ENCODE measurements at regions not wholly inside any gene's neighbourhood (a gene's known extent, or its start where the extent isn't known, plus 50 kb on each side); places are given as distances from the start of the nearest gene placed in this dataset.

DNA sequence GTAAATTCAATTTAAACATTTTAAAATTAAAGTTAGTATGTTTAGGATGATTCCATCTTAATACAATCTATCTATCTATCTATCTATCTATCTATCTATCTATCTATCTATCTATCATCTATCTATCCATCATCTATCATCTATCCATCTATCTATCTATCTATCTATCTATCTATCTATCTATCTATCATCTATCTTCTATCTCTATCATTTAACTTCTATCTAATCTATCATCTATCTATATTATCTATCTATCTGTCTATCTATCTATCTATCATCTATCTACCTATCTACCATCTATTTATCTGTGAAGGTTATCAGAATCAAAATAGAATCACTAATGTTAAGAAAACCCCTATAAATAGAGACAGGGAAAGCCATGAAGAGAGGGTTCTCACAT lies 78.3 kb downstream of the RAMP3 start:
- intact Hi-C loops (cut with DNase I): no loop called here
- no peak for DNase-seq

DNA sequence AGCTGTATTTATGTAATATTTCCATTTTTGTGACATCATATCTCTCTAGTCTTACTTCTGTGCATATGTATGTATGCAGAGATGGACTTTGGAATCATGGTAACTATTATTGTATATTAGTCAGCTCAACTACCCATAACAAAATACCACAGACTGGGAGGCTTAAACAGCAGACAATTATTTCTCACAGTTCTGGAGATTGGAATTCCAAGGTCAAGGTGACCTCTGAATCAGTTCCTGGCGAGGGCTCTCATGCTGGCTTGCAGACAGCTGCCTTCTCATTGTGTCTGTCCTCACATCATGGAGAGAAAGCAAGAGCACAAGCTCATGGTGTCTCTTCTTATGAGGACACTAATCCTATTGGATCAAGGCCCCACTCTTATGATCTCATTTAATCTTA lies 79.1 kb downstream of the RAMP3 start:
- peak in 1 of 42 donors; percentile 13 for DNase-seq
- intact Hi-C loops (cut with DNase I): no loop called here

DNA sequence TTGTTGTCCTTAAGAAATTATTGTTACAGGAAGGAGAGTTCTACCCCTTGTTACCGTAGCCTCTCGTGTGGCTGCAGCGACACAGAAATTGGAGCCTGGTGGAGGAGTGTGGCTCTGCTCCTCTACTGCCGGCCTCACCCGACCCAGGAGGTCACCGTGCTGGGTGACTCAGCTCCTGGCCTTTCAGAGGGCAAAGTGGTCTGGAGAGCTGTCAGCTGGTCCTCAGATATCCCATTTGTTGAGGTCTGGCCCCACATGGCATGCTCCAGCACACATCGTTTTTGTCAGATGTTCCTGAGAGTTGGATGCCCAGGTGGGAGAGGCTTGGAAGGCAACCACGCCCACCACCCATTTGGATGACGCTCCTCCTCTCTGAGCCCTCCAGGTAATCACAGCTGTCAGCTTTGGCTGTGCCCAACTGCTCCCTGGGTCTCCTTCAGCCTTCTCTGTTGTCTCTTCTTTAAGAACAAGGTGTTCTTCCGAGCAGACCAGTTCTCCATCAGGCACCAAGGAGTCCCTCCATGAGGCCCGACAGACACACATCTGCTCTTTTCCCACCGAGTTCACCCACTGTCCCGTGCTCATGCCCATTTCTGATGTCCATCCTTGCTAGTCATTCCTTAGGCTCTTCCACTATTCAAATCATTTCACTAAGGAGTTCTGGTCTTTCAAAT lies 80.3 kb downstream of the RAMP3 start:
- intact Hi-C loops (cut with DNase I): no loop called here
- peak in 2 of 42 donors; percentile 25 to 31 for DNase-seq

DNA sequence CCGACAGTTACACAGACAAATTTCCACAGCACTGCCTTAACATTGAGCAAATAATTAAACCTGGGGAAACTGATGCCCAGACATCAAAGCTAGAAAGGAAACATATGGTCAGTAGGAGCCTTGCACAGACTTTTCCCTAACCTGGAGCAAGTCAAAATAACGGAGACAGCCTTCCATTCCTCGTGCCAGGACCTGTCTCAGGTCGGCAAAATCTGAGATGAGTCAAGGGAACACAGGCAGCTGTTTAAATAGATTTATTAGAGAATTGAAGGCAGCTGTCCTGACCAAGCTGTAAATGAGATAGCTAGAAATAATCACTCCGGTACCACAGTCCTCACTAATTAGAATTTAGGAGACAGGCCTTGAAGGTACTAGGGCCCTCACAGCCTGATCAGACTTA lies 81.2 kb downstream of the RAMP3 start:
- peak in 2 of 42 donors; percentile 9 to 16 for DNase-seq
- intact Hi-C loops (cut with DNase I): no loop called here

DNA sequence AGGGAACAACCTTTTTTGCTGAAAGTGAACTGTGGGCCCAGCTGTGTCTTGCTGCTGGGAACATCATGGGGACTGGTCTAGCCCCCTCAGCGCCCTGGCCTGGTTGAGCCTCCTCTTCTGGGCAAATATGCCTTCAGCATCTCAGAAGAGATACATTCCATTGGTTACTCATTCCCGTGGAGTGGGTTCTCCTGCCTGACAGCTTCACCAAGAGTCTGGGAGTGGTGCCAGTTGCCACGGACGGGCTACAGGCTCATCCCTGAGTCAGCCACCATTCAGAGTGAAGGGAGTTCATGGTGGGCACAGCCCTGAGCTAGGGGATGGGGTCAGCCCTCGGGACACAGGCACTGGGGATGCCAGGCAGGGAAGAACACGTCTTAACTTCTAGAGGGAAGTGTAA lies 81.9 kb downstream of the RAMP3 start:
- peak in 2 of 42 donors; percentile 36 to 38 for DNase-seq
- intact Hi-C loops (cut with DNase I): no loop called here

DNA sequence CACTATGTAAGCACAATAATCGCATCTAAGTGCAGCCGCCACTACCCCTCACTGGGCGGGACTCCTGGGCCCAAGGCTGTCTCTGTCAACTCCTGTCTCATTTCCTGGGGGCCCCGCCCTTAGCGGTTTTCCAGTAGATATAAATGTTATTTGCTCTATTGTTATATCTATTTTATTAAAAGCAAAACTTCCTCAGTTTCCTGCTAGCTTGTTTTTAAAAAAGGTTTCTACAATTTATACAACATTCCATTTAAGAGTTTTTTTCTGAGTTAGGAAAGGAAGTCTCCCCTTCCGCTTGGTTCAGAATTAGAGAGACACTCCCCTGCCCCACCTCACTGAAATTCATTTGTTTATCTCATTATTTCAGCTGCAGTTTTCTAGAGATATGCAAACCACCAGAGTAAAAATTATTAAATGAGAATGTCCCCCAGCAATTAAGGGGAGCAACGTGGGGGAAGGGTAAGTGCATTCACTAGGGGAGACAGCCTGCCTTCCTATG lies 82.7 kb downstream of the RAMP3 start:
- intact Hi-C loops (cut with DNase I): no loop called here
- DNase-seq: peak in 2 of 42 donors; percentile 25 to 33

DNA sequence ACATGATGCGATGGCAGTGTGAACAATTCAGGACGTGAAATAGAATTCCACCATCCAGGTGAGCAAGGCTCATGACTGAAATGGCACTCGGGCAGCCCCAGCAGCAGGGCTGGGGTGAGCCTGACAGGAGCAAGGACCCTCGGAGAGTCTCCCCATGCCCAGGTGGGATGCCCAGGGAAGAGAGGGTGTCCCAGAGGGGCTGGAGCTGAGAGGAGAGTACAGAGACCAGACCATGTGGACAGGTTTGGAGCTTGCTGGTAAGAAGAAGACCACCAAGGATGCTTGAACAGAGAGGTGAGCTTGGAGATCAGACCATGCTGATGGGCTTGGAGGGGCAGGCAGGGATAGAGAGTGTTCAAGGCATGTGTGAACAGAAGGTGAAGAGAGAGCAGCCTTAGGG lies 83.3 kb downstream of the RAMP3 start:
- peak in 2 of 42 donors; percentile 18 to 21 for DNase-seq
- intact Hi-C loops (cut with DNase I): no loop called here

DNA sequence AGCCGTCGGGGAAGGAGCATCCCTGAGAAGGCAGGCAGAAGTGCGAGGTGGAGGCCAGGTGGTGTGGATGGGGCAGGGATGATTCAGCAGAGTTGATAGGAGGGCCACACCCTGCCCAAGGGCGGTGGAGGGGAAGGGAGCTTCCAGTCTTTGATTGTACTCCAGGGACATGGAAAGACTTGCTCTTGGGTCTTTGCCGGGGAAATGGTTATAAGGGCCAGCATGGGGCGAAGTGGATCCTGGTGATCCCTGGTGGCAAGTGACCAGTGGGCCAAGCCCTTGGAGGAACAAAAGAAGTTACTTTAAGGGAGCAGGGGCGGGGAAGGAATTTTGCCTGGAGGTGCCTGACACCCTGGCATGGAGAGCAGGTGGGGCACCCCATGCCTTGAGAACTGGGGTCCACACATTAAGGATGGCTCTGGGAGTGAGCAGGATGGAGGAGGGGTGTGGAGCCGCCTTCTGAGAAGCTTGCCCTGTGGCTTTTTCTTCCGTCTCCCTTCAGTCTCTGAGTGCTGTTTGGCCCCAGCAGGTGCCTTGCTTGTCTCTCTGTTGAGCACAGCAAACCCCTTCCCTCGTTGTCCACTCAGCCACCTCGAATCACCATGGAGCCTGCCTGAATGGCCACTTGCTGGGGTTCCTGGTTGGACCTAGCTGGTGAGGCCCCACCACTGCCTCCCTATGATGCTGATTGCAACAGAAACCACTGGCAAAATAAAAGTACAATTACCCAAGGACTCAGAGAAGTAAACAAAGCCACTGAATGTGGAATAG lies 83.9 kb downstream of the RAMP3 start:
- intact Hi-C loops (cut with DNase I): no loop called here
- peak in 2 of 42 donors; percentile 22 to 35 for DNase-seq

DNA sequence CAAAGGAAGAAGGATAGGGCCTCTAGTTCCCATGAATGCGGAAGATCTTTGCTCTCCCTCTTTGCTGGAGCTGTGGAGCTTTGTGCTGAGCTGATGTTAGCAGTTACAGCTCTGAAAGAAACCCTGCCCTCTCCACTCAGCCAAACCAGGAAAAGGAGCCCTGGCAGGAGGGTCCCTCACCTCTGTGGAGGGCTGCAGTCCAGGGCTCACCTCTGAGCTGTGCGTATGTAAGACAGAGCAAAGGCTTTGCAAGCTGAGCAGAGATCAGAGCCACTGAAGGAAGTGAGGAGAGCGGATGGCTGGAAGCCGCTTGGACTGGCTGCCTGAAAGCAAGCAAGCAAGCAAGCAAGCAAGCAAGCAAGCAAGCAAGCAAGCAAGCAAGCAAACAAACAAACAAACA lies 84.7 kb downstream of the RAMP3 start:
- intact Hi-C loops (cut with DNase I): no loop called here
- DNase-seq: peak in 2 of 42 donors; percentile 5 to 9

DNA sequence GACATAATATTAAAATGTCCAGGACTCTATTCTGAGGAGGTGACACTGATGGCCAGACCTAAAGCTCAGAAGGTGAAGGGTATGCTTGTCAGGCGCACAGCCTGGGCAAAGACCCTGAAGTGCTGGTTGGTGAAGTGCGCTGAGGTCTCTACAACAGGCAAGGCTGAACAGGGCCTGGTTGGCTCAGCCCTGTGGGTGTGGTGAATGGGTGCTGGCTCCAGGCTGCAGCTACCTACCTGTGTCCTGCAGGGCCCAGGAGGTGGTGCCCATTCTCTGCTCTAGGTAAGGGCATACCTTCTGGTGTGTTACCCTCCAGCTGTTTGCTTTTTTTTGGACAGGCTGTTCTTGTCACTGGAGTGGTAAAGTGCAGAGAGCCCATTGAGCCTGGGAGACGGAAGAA lies 85.1 kb downstream of the RAMP3 start:
- intact Hi-C loops (cut with DNase I): no loop called here
- DNase-seq: peak in 1 of 42 donors; percentile 22

DNA sequence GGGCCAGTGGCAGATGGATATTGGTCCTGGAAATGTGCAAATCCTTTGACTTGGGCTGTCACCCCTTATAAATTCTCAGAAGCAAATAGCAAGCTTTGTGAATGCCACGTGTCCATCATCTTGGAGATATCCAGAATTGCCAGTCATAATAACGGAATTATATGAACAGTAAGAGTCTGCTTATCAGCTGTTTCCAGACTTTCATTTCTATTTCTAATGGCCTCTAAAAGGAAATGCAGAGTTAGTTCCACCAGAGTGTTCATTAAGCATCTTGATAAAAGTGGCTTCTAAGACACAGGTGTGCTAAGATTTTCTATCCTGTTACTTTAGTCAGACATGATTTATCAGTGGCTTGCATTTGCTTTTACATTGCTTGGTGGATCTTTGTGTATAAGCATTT lies 87.4 kb downstream of the RAMP3 start:
- intact Hi-C loops (cut with DNase I): no loop called here
- no peak for DNase-seq

DNA sequence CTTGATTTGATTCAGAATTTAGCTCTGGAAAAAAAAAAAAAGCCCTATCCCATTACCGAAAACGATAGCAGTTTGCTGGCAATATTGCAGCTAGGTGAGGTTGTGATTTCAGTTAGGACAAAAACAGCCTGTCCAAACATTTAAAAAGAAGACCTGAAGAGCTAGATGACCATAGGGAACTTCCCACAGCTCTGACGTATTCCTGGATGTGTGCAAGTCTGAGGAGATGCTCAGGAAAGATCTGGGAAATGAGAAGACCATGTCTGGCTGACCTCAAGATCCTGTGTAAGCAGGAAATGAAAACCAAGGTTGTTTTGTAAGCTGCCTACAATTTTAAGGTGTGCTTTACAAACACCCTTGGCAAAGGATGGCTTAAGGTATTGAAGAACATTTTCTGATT lies 88.7 kb downstream of the RAMP3 start:
- DNase-seq: peak in 1 of 42 donors; percentile 6
- intact Hi-C loops (cut with DNase I): no loop called here

DNA sequence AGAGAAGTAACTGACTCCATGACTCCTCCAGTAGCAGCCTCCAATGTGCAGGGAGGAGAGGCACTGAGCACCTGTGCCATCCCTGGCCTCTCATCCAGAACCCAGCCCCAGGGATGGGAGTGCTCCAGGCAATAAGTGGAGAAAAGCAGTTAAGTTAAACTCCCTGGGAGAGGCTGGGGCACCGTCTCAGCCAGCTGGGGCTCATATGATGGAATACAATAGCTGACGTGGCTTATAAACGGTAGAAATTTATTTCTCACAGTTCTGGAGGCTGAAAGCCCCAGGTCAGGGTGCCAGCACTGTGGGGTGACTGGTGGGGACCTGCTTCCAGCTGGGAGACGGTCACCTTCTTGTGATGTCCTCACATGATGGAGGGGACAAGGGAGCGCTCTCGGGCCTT lies 94.7 kb downstream of the RAMP3 start:
- no peak for DNase-seq
- intact Hi-C loops (cut with DNase I): no loop called here

DNA sequence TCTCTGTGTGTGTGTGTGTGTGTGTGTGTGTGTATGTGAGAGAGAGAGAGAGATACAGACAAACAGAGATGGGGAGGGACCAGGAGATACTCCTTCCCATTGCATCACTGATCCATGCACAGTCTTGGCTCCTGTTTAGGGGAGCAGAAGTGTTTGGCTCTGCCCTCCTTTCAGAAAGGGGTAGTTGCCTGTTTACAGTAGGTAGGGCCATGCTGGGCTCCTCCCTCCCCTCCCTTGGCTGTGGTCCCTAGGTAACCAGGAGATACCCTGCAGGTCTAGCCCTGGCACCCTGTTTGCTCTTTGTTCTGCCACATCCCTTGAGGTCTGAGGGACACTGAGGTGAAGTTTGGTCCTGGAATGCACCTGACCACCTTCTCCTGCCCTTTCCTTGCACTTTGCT lies 95.3 kb downstream of the RAMP3 start:
- DNase-seq: no peak
- intact Hi-C loops (cut with DNase I): no loop called here

DNA sequence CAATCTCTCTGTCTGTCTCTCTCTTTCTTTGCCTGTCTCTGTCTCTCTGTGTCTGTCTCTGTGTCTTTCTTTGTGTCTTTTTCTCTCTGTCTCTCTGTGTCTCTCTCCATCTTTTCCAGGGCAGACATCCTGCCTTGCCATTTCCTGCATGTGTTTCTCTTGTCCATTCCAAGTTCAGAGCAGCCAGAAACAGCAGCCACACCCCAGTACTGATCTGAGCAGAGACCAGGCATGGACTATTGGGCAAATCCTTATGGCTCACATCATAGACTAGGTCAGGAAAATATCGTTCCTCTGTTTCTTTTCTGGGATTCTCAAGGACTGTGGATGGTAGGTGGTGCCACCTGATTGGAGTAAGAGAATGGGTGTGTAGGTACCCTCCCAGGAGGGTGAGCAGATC lies 95.8 kb downstream of the RAMP3 start:
- DNase-seq: no peak
- intact Hi-C loops (cut with DNase I): no loop called here

DNA sequence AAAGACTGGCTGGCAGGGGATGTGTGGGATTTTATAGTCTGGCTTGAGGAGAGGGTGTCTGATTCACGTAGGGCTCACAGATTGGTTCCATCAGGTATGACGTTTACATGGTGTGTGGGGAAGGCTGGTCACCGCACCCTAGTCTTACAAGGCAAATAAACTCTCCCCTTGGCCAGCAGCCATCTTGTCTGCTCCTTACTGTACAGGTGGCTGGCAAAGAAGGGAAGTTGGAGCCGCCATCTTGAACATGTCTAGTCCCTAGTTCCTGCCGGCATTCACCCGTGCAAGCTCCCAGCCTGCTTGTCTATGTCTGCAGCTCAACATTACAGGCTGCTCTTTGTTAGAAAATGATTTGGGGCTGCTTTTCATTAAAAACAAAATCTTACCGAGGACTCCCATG lies 97.6 kb downstream of the RAMP3 start:
- intact Hi-C loops (cut with DNase I): no loop called here
- DNase-seq: no peak

DNA sequence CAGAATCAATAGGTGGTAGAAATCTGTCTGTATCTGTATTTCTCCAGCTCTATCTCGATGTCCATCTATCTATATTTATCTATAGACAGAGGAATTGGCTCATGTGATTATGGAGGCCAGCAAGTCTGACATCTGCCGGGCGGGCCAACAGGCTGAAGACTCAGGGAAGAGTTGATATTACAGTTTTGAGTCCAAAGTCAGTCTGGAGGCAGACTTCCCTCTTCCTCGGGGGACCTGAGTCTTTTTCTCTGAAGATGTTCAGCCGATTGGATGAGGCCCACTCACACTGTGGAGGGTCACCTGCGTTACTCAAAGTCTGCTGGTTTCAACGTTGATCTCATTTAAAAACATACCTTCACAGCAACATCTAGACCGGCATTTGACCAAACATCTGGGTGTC lies 98.7 kb downstream of the RAMP3 start:
- DNase-seq: no peak
- intact Hi-C loops (cut with DNase I): no loop called here

DNA sequence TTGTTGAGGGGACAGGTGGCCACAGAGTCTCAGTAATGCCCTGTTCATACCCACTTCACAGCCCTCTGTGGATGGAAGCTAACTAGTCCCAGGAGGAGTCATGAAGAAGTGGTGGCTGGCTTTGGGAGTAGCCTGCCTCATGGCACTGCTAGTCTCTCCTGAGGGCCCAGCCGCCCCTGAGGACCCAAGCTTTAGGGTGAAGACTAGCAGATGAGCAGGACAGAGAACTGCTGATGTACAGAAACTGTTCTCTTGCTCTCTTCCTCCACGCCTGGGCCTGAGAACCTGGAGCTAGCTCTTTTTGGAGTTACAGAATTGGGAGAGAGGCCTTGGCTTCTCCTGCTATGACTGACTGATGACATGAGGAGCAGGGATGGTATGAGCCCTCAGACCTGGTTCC lies 99.2 kb downstream of the RAMP3 start:
- no peak for DNase-seq
- intact Hi-C loops (cut with DNase I): no loop called here

DNA sequence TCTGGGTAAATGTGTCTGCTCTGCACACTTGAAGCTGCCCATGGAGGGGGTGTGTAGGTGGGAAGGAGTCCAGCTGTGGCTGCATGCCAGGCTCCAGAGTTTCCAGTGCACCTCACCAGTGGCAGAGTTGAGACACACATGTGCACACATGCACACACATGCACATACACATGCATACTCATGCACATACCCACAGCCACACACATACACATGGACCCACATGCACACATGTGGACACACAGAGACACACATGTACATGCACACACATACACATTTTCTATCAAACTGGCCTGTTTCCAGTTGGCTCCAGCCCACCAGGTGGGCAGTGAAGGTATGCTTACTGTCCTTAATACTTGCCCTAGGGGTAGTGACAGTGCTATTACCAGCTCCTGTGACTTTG lies 99.7 kb downstream of the RAMP3 start:
- intact Hi-C loops (cut with DNase I): no loop called here
- no peak for DNase-seq

DNA sequence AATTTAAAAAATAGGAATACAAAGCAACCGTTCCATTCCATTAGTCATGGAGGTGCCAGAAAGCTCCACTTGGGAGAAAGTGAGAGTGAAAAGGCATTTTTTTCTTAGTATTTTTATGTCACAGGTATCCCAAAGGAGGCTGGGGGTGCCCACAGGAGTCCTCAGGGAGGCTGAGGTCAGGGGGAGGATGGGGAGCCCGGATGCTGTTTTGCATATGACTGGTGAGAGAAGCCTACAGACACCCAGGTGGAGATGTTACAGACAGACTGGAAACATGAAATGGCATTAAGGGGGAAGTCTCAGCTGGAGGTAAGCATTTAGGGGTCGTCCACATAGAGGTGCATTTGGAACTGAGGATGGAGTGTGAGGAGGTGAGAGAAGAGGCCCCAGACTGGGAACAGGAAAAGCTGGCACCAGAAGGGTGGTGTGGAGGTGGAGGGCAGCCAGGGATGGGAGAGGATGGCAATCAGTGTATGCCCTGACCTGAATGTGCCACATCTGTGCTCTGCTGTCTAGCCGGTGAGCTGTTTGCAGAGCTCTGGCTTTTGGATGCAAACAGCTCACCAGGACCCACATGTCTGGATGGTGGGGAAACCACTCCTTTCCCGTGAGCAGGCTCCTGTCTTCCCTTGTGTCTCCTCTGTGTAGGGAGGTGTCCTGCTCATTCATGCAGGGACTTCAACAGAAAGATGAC lies 101.1 kb downstream of the RAMP3 start:
- no peak for DNase-seq
- intact Hi-C loops (cut with DNase I): no loop called here
